Kidney epithelial cell (primary cell): ENCODE measurements at regions not wholly inside any gene's neighbourhood (a gene's known extent, or its start where the extent isn't known, plus 50 kb on each side); places are given as distances from the start of the nearest gene placed in this dataset.

Source experiments
- DNase-seq: peaks from one replicate; pipeline ENCODE4 v3.0.0-alpha.2; 2010; ENCODE audit warnings: low read depth
- H3K27me3 ChIP-seq: 2 replicates; pipeline ENCODE4 v1.6.0; 2011; ENCODE audit warnings: low read length; ENCODE audit not compliant: control insufficient read depth, insufficient read depth
- H3K36me3 ChIP-seq: 2 replicates; pipeline ENCODE4 v1.5.1; 2011; ENCODE audit warnings: low read length; ENCODE audit not compliant: control insufficient read depth, insufficient read depth
- H3K4me3 ChIP-seq: 2 replicates; pipeline ENCODE4 v1.5.1; 2011; ENCODE audit warnings: low read depth, mild to moderate bottlenecking, control low read depth, low read length
- TF ChIP-seq, protein P1 (sequence below): IDR thresholded peaks from 2 replicates; pipeline ENCODE4 v1.5.1; 2011; ENCODE audit warnings: mild to moderate bottlenecking, moderate library complexity, low read length, control low read depth, inconsistent platforms; ENCODE audit not compliant: insufficient read depth, poor library complexity, severe bottlenecking

DNA sequence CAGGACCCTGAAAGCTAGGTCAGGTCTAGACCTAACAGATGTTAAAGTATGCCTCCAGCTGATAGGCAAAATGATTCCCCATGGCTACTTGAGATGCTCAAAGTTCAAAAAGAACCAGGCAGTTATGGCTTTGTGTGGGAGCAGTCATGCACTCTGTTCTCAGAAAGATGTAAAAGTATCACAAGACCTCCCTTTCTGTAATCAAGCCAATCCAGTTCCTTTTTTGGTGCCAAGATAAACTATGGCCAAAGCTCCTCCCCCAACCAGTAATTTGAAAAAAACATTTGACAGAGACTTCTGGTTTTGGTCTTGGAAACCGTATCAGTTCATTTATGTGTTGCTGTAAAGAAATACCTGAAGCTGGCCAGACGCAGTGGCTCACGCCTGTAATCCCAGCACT is 51.4 kb upstream of the XIST start:
- no peaks in the 10 kb centered on the region for H3K36me3 ChIP-seq
- no peak for DNase-seq
- H3K4me3 ChIP-seq = no peak overlapping the region
- H3K27me3 ChIP-seq = no peaks in the 10 kb centered on the region
- TF ChIP-seq, protein P1, sequence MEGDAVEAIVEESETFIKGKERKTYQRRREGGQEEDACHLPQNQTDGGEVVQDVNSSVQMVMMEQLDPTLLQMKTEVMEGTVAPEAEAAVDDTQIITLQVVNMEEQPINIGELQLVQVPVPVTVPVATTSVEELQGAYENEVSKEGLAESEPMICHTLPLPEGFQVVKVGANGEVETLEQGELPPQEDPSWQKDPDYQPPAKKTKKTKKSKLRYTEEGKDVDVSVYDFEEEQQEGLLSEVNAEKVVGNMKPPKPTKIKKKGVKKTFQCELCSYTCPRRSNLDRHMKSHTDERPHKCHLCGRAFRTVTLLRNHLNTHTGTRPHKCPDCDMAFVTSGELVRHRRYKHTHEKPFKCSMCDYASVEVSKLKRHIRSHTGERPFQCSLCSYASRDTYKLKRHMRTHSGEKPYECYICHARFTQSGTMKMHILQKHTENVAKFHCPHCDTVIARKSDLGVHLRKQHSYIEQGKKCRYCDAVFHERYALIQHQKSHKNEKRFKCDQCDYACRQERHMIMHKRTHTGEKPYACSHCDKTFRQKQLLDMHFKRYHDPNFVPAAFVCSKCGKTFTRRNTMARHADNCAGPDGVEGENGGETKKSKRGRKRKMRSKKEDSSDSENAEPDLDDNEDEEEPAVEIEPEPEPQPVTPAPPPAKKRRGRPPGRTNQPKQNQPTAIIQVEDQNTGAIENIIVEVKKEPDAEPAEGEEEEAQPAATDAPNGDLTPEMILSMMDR = no peak
